H7 (cell line): ENCODE measurements at regions not wholly inside any gene's neighbourhood (a gene's known extent, or its start where the extent isn't known, plus 50 kb on each side); places are given as distances from the start of the nearest gene placed in this dataset.
A peak's percentile ranks its signal among the peaks of the same experiment; 100 is the strongest.
"Not testable (repeated sequence)": the region's sequence is repeated elsewhere in the genome, so short reads cannot be mapped to it uniquely, and the experiment has no call there.

ENCODE experiments used
- DNase-seq: peaks from one replicate; pipeline ENCODE4 v3.0.0; 2012
- H3K27me3 ChIP-seq: 2 replicates; pipeline ENCODE4 v1.6.0; 2011; ENCODE audit warnings: mild to moderate bottlenecking, low read length; ENCODE audit not compliant: control insufficient read depth, insufficient read depth
- H3K36me3 ChIP-seq: replicated peaks from 2 replicates; pipeline ENCODE4 v1.5.1; 2011; ENCODE audit warnings: low read length; ENCODE audit not compliant: control insufficient read depth, insufficient read depth
- H3K4me3 ChIP-seq: 2 replicates; pipeline ENCODE4 v1.5.1; 2011; ENCODE audit warnings: low read depth, mild to moderate bottlenecking, control low read depth, low read length, moderate library complexity; ENCODE audit not compliant: insufficient read depth

DNA sequence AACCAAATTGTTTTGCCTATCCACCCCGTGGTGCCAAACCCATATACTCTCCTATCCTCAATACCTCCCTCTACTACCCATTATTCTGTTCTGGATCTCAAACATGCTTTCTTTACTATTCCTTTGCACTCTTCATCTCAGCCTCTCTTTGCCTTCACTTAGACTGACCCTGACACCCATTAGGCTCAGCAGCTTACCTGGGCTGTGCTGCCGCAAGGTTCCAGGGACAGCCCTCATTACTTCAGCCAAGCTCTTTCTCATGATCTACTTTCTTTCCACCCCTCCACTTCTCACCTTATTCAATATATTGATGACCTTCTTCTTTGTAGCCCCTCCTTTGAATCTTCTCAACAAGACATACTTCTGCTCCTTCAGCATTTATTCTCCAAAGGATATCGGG is 517.9 kb downstream of the IRS2 start:
- DNase-seq, H3K27me3 ChIP-seq, H3K36me3 ChIP-seq: not testable (repeated sequence)
- peak overlapping the region; percentile 5; the same call in 1 of the 2 replicates for H3K4me3 ChIP-seq

DNA sequence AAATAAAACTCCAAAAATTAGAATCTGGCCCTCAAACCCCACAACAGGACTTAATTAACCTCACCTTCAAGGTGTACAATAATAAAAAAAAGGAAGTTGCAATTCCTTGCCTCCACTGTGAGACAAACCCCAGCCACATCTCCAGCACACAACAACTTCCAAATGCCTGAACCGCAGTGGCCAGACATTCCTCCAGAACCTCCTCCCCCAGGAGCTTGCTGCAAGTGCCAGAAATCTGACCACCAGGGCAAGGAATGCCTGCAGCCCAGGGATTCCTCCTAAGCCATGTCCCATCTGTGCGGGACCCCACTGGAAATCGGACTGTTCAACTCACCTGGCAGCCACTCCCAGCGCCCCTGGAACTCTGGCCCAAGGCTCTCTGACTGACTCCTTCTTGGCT is 519.0 kb downstream of the IRS2 start:
- H3K36me3 ChIP-seq, DNase-seq, H3K27me3 ChIP-seq: not testable (repeated sequence)
- peak overlapping the region; percentile 20; the same call in 1 of the 2 replicates for H3K4me3 ChIP-seq

DNA sequence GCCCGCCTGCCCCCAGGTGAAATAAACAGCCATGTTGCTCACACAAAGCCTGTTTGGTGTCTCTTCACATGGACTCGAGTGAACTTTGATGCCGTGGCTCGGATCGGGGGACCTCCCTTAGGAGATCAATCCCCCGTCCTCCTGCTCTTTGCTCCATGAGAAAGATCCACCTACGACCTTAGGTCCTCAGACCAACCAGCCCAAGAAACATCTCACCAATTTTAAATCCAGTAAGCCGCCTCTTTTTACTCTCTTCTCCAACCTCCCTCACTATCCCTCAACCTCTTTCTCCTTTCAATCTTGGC is 521.0 kb downstream of the IRS2 start:
- peak overlapping the region; percentile 36; the same call in 1 of the 2 replicates for H3K4me3 ChIP-seq

DNA sequence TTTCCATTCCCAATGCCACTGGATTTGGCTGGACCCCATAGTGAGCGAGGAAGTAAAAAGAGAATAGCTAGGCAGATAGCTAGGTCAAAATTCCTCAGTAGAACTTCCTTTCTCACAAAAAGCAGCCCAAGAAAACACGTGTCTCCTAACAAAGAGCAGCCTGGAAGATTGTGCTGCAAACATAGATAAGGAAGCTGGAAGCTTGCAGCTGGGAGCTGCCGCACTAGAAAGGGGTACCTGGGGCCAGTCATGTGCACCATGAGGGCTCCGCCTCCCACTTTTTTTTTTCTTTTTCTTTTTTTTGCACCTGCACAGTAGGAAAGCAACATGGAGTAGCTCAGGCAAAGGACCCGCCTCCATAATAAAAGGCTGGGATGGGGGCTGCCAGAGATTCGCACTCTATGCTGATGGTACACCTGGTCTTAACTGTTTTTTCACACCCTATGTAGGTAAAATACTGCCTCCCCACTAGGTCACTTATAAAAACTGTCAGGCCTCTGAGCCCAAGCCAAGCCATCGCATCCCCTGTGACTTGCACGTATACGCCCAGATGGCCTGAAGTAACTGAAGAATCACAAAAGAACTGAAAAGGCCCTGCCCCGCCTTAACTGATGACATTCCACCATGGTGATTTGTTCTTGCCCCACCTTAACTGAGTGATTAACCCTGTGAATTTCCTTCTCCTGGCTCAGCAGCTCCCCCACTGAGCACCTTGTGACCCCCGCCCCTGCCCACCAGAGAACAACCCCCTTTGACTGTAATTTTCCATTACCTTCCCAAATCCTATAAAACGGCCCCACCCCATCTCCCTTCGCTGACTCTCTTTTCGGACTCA is 521.6 kb downstream of the IRS2 start:
- H3K4me3 ChIP-seq = peak overlapping the region; percentile 36; the same call in 1 of the 2 replicates
- not testable (repeated sequence) for H3K27me3 ChIP-seq, H3K36me3 ChIP-seq, DNase-seq

More for the DNA sequence above, 521.0 kb downstream of the IRS2 start:
- DNase-seq, H3K27me3 ChIP-seq, H3K36me3 ChIP-seq: not testable (repeated sequence)

DNA sequence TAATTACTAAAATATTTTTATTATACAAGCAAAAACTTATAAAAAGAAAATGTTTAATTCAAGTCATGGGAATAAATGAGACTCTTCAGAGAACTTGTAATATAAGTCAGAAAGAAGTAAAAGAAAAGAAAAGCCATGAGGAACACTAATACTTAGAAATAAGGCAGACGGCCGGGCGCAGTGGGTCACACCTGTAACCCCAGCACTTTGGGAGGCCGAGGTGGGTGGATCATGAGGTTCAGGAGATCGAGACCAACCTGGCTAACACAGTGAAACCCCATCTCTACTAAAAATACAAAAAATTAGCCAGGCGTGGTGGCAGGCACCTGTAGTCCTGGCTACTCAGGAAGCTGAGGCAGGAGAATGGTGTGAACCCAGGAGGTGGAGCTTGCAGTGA is 528.6 kb downstream of the IRS2 start:
- not testable (repeated sequence) for H3K27me3 ChIP-seq, DNase-seq, H3K36me3 ChIP-seq, H3K4me3 ChIP-seq
